K562 (cell line): ENCODE measurements at regions not wholly inside any gene's neighbourhood (a gene's known extent, or its start where the extent isn't known, plus 50 kb on each side); places are given as distances from the start of the nearest gene placed in this dataset.

Experiments
- GABPB2 ChIP-seq: fragments of 250-450 bp; sonication (Bioruptor Pico); conservative IDR thresholded peaks from 2 replicates; pipeline ENCODE4 v1.5.1; 2021; ENCODE audit warnings: mild to moderate bottlenecking
- MAFK ChIP-seq: IDR thresholded peaks from 2 replicates; pipeline ENCODE4 v1.6.1; 2011; ENCODE audit warnings: low read length, improper control_type of control experiment
- NFE2L1 ChIP-seq: fragments of 450-650 bp; IDR thresholded peaks from 2 replicates; pipeline ENCODE4 v1.6.1; 2016; ENCODE audit warnings: missing genetic modification characterization, low read depth, mild to moderate bottlenecking, missing compliant biosample characterization, moderate library complexity, borderline replicate concordance
- PYGO2 ChIP-seq: fragments of 450-650 bp; IDR thresholded peaks from 2 replicates; pipeline ENCODE4 v1.6.1; 2016; ENCODE audit warnings: mild to moderate bottlenecking, missing genetic modification characterization, moderate library complexity, missing compliant biosample characterization
- RB1 ChIP-seq: fragments of 450-650 bp; IDR thresholded peaks from 2 replicates; pipeline ENCODE4 v1.6.1; 2017; ENCODE audit warnings: low read depth, mild to moderate bottlenecking
- SMARCB1 ChIP-seq: IDR thresholded peaks from 2 replicates; pipeline ENCODE4 v1.6.1; 2011; ENCODE audit warnings: improper control_type of control experiment, low read depth; ENCODE audit not compliant: insufficient read length
- SMARCE1 ChIP-seq: fragments of 450-650 bp; IDR thresholded peaks from 2 replicates; pipeline ENCODE4 v1.7.1; 2016; ENCODE audit warnings: mild to moderate bottlenecking
- TFAP4 ChIP-seq: sonication (generic); formaldehyde crosslinking; IDR thresholded peaks from 2 replicates; pipeline ENCODE4 v1.8.0; 2022; ENCODE audit warnings: missing genetic modification reagents, mild to moderate bottlenecking, moderate library complexity, borderline replicate concordance
- ZNF274 ChIP-seq: IDR thresholded peaks from 2 replicates; pipeline ENCODE4 v1.6.1; 2011; ENCODE audit warnings: low read depth, mild to moderate bottlenecking, low read length, moderate library complexity, borderline replicate concordance
- ZNF407 ChIP-seq: fragments of 450-650 bp; IDR thresholded peaks from 2 replicates; pipeline ENCODE4 v1.6.1; 2016; ENCODE audit warnings: low read depth
- ZNF592 ChIP-seq: fragments of 450-650 bp; IDR thresholded peaks from 2 replicates; pipeline ENCODE4 v1.6.1; 2017; ENCODE audit warnings: antibody characterized with exemption, mild to moderate bottlenecking
- ZNF644 ChIP-seq: fragments of 200-800 bp; sonication (Bioruptor generic); IDR thresholded peaks from 2 replicates; pipeline ENCODE4 v1.6.1; 2016; ENCODE audit warnings: low read depth, missing genetic modification characterization, missing compliant biosample characterization
- ZNF740 ChIP-seq, 3 experiments: fragments of 200-800 bp in 1 of 3; sonication (Bioruptor generic) in 1 of 3; sonication (generic) in 1 of 3; formaldehyde crosslinking in 1 of 3; IDR thresholded peaks; 2 replicates each; pipeline versions ENCODE4 v1.6.1 to v1.8.0; 2016 to 2022; ENCODE audit warnings: mild to moderate bottlenecking in 2 of 3, missing compliant biosample characterization in 2 of 3, missing genetic modification characterization in 2 of 3, missing genetic modification reagents in 1 of 3

GRCh38 chr15:94845390-94845716 is 614.0 kb downstream of the MCTP2 start (continued):
- TF ChIP-seq RB1: 0 out of 2 replicates have a peak, but pooled peaks have one; percentile 3
- peak; percentile 58 for TF ChIP-seq SMARCE1
- no peak for TF ChIP-seq SMARCB1
- no peak for TF ChIP-seq GABPB2 (CRISPR knock-in tag)
- no peak for TF ChIP-seq MAFK
- TF ChIP-seq ZNF740 (CRISPR knock-in tag; IDR thresholded peaks at IDR 0.05): no peak
- no peak; a peak in 1 of 4 replicates for TF ChIP-seq ZNF740 (tag; IDR thresholded peaks at IDR 0.05)
- TF ChIP-seq NFE2L1 (tag): no peak
- TF ChIP-seq ZNF592: 0 out of 2 replicates have a peak, but pooled peaks have one; percentile 15
- no peak for TF ChIP-seq ZNF274
- TF ChIP-seq PYGO2 (tag): 0 out of 2 replicates have a peak, but pooled peaks have one; percentile 31
- peak; percentile 12; the same call in 1 of the 2 replicates for TF ChIP-seq ZNF644 (tag)
- TF ChIP-seq ZNF407: 0 out of 2 replicates have a peak, but pooled peaks have one; percentile 51
- TF ChIP-seq TFAP4 (CRISPR knock-in tag): no peak
